Esophagus squamous epithelium (tissue), 5 donors: ENCODE measurements at regions not wholly inside any gene's neighbourhood (a gene's known extent, or its start where the extent isn't known, plus 50 kb on each side); places are given as distances from the start of the nearest gene placed in this dataset.

ENCODE experiments used
- DNase-seq: peaks from one replicate; lab custom pipeline; 2025; lab: John Stamatoyannopoulos, UW
- H3K27ac ChIP-seq, 4 donors: fragments of 200-600 bp; sonication (generic); one replicate each; pipeline ENCODE4 v1.5.1; 2016 to 2019; ENCODE audit warnings: mild to moderate bottlenecking in 1 of 4
- H3K27me3 ChIP-seq, 4 donors: fragments of 200-600 bp; sonication (generic); 1 replicate in 3 of 4; 2 replicates in 1 of 4; pipeline versions ENCODE4 v1.5.1 to v1.6.0; 2017 to 2021; ENCODE audit warnings: antibody characterized with exemption in 1 of 4
- H3K36me3 ChIP-seq, 3 donors: fragments of 200-600 bp; sonication (generic); one replicate each; pipeline ENCODE4 v1.5.1; 2016 to 2019
- H3K4me1 ChIP-seq, 3 donors: fragments of 200-600 bp; sonication (generic); one replicate each; pipeline ENCODE4 v1.5.1; 2017 to 2019
- H3K4me3 ChIP-seq, 4 donors: fragments of 200-600 bp; sonication (generic); 1 replicate in 3 of 4; 2 replicates in 1 of 4; pipeline ENCODE4 v1.5.1; 2016 to 2019; ENCODE audit warnings: mild to moderate bottlenecking in 2 of 4, moderate library complexity in 1 of 4
- H3K9me3 ChIP-seq, 3 donors: fragments of 200-600 bp; sonication (generic); one replicate each; pipeline ENCODE4 v1.5.1; 2016 to 2019
- POLR2A ChIP-seq, 4 donors: fragments of 450-650 bp; IDR thresholded peaks; one replicate each; pipeline ENCODE4 v1.6.1; 2017; ENCODE audit warnings: antibody characterized with exemption in 4 of 4, mild to moderate bottlenecking in 4 of 4, moderate library complexity in 3 of 4
- WGBS, 2 donors: methylation state at CpG; one replicate each; pipeline ENCODE4 v1.1.5; 2018; 5-methylcytosine and 5-hydroxymethylcytosine counted together
- intact Hi-C: fragments of 100-400 bp; cut with DNase I; formaldehyde crosslinking; loops from one replicate; pipeline ENCODE4 v1.15.0; 2022
- TF ChIP-seq, protein P1 (sequence below), 6 experiments: fragments of 450-650 bp in 4 of 6; fragments of 200-600 bp in 2 of 6; sonication (generic) in 2 of 6; IDR thresholded peaks; one replicate each; pipeline ENCODE4 v1.5.1; 2016 to 2019; ENCODE audit warnings: antibody characterized with exemption in 6 of 6, mild to moderate bottlenecking in 4 of 6, moderate library complexity in 4 of 6
- donor health status: DM: yes; HTN: yes; CAD: no.

DNA sequence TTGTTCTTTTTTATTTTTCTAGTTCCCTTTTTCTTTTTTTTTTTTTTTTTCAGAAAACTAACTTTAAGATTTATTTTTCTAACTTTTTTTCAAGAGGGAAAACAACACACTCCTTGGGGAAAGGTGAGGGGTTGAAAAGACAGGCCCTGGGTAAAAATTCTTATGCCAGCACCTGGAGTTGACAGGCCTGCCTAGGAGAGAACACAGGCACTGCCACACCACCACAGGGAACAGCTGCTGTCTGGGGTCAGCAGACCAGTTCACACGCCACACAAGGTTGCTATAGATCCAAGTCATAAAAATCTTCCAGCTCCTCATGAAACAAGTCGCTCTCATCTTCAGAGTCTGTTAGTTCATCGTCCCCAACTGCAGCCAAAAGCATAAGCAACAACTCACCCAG is 246.4 kb downstream of the C12orf50 start:
- Histone ChIP-seq H3K27me3 (no peaks in the 10 kb centered on the region), H3K36me3 (no peaks in the 10 kb centered on the region), H3K4me3 (no peak overlapping the region), H3K27ac (no peak overlapping the region), H3K9me3 (no peaks in the 10 kb centered on the region), H3K4me1 (no peaks in the 10 kb centered on the region)
- 76 to 93% methylated on average over 2 to 3 of the region's 3 CpGs for WGBS, 2 donors
- no peak for TF ChIP-seq POLR2A (IDR thresholded peaks at IDR 0.05)
- TF ChIP-seq, protein P1, sequence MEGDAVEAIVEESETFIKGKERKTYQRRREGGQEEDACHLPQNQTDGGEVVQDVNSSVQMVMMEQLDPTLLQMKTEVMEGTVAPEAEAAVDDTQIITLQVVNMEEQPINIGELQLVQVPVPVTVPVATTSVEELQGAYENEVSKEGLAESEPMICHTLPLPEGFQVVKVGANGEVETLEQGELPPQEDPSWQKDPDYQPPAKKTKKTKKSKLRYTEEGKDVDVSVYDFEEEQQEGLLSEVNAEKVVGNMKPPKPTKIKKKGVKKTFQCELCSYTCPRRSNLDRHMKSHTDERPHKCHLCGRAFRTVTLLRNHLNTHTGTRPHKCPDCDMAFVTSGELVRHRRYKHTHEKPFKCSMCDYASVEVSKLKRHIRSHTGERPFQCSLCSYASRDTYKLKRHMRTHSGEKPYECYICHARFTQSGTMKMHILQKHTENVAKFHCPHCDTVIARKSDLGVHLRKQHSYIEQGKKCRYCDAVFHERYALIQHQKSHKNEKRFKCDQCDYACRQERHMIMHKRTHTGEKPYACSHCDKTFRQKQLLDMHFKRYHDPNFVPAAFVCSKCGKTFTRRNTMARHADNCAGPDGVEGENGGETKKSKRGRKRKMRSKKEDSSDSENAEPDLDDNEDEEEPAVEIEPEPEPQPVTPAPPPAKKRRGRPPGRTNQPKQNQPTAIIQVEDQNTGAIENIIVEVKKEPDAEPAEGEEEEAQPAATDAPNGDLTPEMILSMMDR (IDR thresholded peaks at IDR 0.05), result no peak
- intact Hi-C loops, result no loop called here
- DNase-seq, result no peak

DNA sequence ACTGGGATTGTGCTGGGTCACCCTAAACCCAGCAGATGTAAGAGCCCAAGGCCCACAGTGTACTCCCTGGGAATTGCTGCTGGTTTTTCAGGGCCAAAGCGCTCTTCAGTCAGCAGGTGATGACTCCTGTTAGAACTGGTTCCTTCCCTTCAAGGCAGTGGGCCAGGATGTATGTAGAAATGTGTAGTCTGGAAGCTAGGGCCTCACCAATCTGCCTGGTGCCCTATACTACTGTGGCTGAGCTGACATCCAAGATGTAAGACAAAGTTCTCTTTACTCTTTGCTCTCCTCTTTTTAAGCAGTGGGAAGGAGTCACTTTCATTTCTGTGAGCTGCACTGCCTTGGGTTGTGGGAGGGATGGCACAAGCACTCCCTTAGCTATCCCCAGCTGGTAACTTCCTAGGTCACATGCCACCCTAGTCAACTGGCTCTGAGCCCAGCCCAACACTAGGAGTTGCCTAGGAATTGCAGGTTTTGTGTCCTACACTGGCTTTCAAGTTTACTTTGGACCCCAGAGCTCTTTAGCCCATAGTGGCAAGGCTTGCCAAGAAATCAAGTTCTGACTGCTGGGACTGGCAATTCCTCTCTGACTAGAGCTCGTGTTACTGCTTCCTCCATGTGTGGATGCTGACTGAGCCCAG is 249.2 kb downstream of the C12orf50 start:
- Histone ChIP-seq H3K27ac (no peak overlapping the region), H3K9me3 (no peaks in the 10 kb centered on the region), H3K4me3 (no peak overlapping the region), H3K27me3 (no peaks in the 10 kb centered on the region), H3K36me3 (no peaks in the 10 kb centered on the region), H3K4me1 (no peaks in the 10 kb centered on the region)
- 33 to 88% methylated on average over 1 of the region's 2 CpGs for WGBS, 2 donors
- no peak for TF ChIP-seq POLR2A (IDR thresholded peaks at IDR 0.05)
- TF ChIP-seq, protein P1 (IDR thresholded peaks at IDR 0.05), result no peak
- intact Hi-C loops, result no loop called here
- DNase-seq, result no peak

DNA sequence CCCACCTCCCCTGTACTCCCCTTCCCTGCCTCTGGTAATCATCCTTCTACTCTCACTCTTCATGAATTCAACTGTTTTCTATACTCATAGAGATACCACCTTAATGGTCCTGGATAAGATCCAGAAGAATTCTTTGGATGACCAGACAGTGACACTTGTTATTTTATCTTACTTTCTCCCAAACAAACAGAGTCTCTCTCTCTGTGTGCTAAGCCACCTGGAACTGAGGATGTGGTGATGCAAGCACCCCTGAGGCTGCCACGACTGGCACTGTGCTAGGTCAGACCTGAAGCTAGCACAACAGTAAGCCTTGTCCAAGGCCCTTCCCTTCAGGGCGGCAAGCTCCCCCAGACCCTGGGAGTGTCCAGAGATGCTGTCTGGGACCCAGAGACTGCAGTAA is 250.2 kb downstream of the C12orf50 start:
- TF ChIP-seq, protein P1 (IDR thresholded peaks at IDR 0.05), result no peak
- no peak for TF ChIP-seq POLR2A (IDR thresholded peaks at IDR 0.05)
- intact Hi-C loops, result no loop called here
- Histone ChIP-seq H3K27me3 (no peaks in the 10 kb centered on the region), H3K4me3 (no peak overlapping the region), H3K9me3 (no peaks in the 10 kb centered on the region), H3K36me3 (no peaks in the 10 kb centered on the region), H3K4me1 (no peaks in the 10 kb centered on the region), H3K27ac (no peak overlapping the region)
- DNase-seq, result no peak
- 63% methylated on average over 2 of the region's 2 CpGs; no CpG with 5 or more reads in 1 of the 2 donors for WGBS, 2 donors

DNA sequence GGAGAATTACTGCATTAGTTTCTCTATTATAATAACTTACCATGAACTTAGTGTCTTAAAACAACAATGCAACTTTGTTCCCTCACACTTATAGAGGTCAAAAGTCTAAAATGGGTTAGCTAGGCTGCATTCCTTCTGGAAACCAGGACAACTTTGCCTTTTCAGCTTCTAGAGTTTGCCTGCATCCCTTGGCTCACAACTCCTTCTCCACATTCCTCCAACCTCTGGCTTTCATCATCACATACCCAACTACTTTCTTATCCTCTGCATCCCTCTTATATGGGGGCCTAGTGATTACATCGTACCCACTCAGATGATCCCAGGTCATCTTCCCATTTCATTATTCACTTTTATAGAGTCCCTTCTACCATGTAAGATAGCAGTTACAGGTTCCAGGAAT is 251.1 kb downstream of the C12orf50 start:
- no peaks in the 10 kb centered on the region for H3K36me3 ChIP-seq
- intact Hi-C loops, result no loop called here
- H3K27ac ChIP-seq, result no peak overlapping the region
- no peak for TF ChIP-seq POLR2A (IDR thresholded peaks at IDR 0.05)
- TF ChIP-seq, protein P1 (IDR thresholded peaks at IDR 0.05), result no peak
- WGBS, 2 donors, result 83 to 100% methylated on average over 1 of the region's 1 CpG
- no peak for DNase-seq
- no peak overlapping the region for H3K4me3 ChIP-seq
- H3K27me3 ChIP-seq, result no peaks in the 10 kb centered on the region
- H3K4me1 ChIP-seq, result no peaks in the 10 kb centered on the region
- H3K9me3 ChIP-seq, result no peaks in the 10 kb centered on the region

DNA sequence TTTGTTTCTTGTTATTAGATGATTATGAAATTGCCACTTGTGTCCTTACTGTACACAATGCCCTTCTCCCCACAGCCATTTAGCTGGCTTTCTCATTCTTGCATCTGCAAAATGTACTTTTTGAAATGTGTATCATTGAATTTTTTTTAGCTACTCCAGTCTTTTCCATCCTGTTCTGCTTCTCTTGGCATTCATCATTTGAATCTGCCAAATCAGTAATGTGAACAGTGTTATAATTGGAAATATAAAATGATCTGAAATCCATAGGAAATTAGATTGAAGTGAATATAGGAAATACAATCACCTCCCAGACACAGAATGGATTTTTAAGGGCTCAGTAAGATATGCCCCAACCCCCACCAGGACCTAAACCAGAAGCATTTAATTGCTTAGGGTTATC is 253.4 kb downstream of the C12orf50 start:
- Histone ChIP-seq H3K9me3 (no peaks in the 10 kb centered on the region), H3K4me1 (no peaks in the 10 kb centered on the region), H3K36me3 (no peaks in the 10 kb centered on the region), H3K4me3 (no peak overlapping the region), H3K27me3 (no peaks in the 10 kb centered on the region), H3K27ac (no peak overlapping the region)
- no peak for TF ChIP-seq POLR2A (IDR thresholded peaks at IDR 0.05)
- TF ChIP-seq, protein P1 (IDR thresholded peaks at IDR 0.05), result no peak
- no peak for DNase-seq
- intact Hi-C loops, result no loop called here
